ENCODE measurements at regions not wholly inside any gene's neighbourhood (a gene's known extent, or its start where the extent isn't known, plus 50 kb on each side); places are given as distances from the start of the nearest gene placed in this dataset.

- TF ChIP-seq POLR2A (IDR thresholded peaks at IDR 0.05) (no peak), CTCF (IDR thresholded peaks at IDR 0.05 in 8 of 11, conservative IDR thresholded peaks at IDR 0.05 in 3 of 11) (no peak), POLR2AphosphoS5 (IDR thresholded peaks at IDR 0.05) (no peak)
Measured at GRCh38 chr5:35284364-35284763, 54.1 kb upstream of the PRLR start.

Data from spleen (tissue), 7 donors.